Tibial nerve (tissue), 4 donors: ENCODE measurements at regions not wholly inside any gene's neighbourhood (a gene's known extent, or its start where the extent isn't known, plus 50 kb on each side); places are given as distances from the start of the nearest gene placed in this dataset.

Experiments
- DNase-seq, 2 donors: peaks; one replicate each; pipeline ENCODE4 v3.0.0-alpha.2; 2019; ENCODE audit warnings: low spot score in 2 of 2
- H3K27ac ChIP-seq, 4 donors: fragments of 200-600 bp; sonication (generic) in 3 of 4; one replicate each; pipeline ENCODE4 v1.5.1; 2017 to 2019; ENCODE audit warnings: mild to moderate bottlenecking in 1 of 4
- H3K27me3 ChIP-seq, 2 donors: fragments of 200-600 bp; sonication (generic) in 1 of 2; one replicate each; pipeline versions ENCODE4 v1.5.1 to v1.6.0; 2017 to 2019
- H3K36me3 ChIP-seq, 3 donors: fragments of 200-600 bp; sonication (generic); one replicate each; pipeline ENCODE4 v1.5.1; 2018 to 2019
- H3K4me1 ChIP-seq, 4 donors: fragments of 200-600 bp; sonication (generic) in 3 of 4; one replicate each; pipeline ENCODE4 v1.5.1; 2017 to 2019
- H3K4me3 ChIP-seq, 4 donors: fragments of 200-600 bp; sonication (generic) in 3 of 4; one replicate each; pipeline ENCODE4 v1.5.1; 2017 to 2019; ENCODE audit warnings: mild to moderate bottlenecking in 1 of 4, moderate library complexity in 1 of 4
- H3K9me3 ChIP-seq, 4 donors: fragments of 200-600 bp; sonication (generic) in 3 of 4; one replicate each; pipeline ENCODE4 v1.5.1; 2017 to 2019
- CTCF ChIP-seq, 5 experiments: fragments of 200-600 bp in 3 of 5; fragments of 450-650 bp in 2 of 5; sonication (generic) in 3 of 5; IDR thresholded peaks; one replicate each; pipeline ENCODE4 v1.5.1; 2016 to 2019; ENCODE audit warnings: antibody characterized with exemption in 5 of 5, mild to moderate bottlenecking in 3 of 5, moderate library complexity in 2 of 5
- EP300 ChIP-seq, 2 donors: sonication (generic); formaldehyde crosslinking; IDR thresholded peaks; one replicate each; pipeline ENCODE4 v1.6.1; 2017; ENCODE audit warnings: antibody characterized with exemption in 2 of 2, mild to moderate bottlenecking in 1 of 2
- POLR2A ChIP-seq, 2 donors: fragments of 450-650 bp; IDR thresholded peaks; one replicate each; pipeline ENCODE4 v1.6.1; 2017; ENCODE audit warnings: antibody characterized with exemption in 2 of 2, mild to moderate bottlenecking in 2 of 2, moderate library complexity in 2 of 2
- WGBS, 2 donors: methylation state at CpG; one replicate each; pipeline ENCODE4 v1.1.5; 2018; 5-methylcytosine and 5-hydroxymethylcytosine counted together

- no peak overlapping the region for H3K27ac ChIP-seq
- 10 to 11% methylated on average over 2 of the region's 2 CpGs for WGBS, 2 donors
Observed at GRCh38 chr2:49288902-49289700, 134.8 kb upstream of the FSHR start.

GRCh38 chr2:49288113-49288705 lies 133.9 kb upstream of the FSHR start:
- WGBS, 2 donors = 41 to 46% methylated on average over 3 of the region's 3 CpGs
- Histone ChIP-seq H3K4me3 (no peak overlapping the region), H3K9me3 (no peaks in the 10 kb centered on the region), H3K27me3 (no peaks in the 10 kb centered on the region), H3K4me1 (peaks cover 0 to 21% (median 0%) of the 10 kb centered on the region in 4 donors), H3K27ac (peak overlapping the region in 1 of 4 donors; percentile 37), H3K36me3 (no peaks in the 10 kb centered on the region)
- DNase-seq = no peak
- TF ChIP-seq CTCF (IDR thresholded peaks at IDR 0.05) (no peak), POLR2A (IDR thresholded peaks at IDR 0.05) (no peak), EP300 (IDR thresholded peaks at IDR 0.05) (no peak)

More at GRCh38 chr2:49288902-49289700, 134.8 kb upstream of the FSHR start:
- Histone ChIP-seq H3K4me1 (peaks cover 0 to 21% (median 0%) of the 10 kb centered on the region in 4 donors), H3K27me3 (no peaks in the 10 kb centered on the region), H3K4me3 (no peak overlapping the region), H3K36me3 (no peaks in the 10 kb centered on the region), H3K9me3 (no peaks in the 10 kb centered on the region)
- TF ChIP-seq CTCF (IDR thresholded peaks at IDR 0.05) (no peak), EP300 (IDR thresholded peaks at IDR 0.05) (no peak)
- no peak for DNase-seq

- no peak for DNase-seq
- Histone ChIP-seq H3K27me3 (no peaks in the 10 kb centered on the region), H3K4me3 (no peak overlapping the region), H3K4me1 (peaks cover 0 to 21% (median 0%) of the 10 kb centered on the region in 4 donors), H3K27ac (no peak overlapping the region), H3K9me3 (no peaks in the 10 kb centered on the region), H3K36me3 (no peaks in the 10 kb centered on the region)
- WGBS, 2 donors = 63 to 72% methylated on average over 3 of the region's 3 CpGs
- TF ChIP-seq CTCF (IDR thresholded peaks at IDR 0.05) (no peak), POLR2A (IDR thresholded peaks at IDR 0.05) (no peak), EP300 (IDR thresholded peaks at IDR 0.05) (no peak)
Observed at GRCh38 chr2:49286726-49287125, 132.4 kb upstream of the FSHR start.

GRCh38 chr2:49286045-49286444 lies 131.7 kb upstream of the FSHR start:
- Histone ChIP-seq H3K27ac (no peak overlapping the region), H3K4me1 (peaks cover 0 to 21% (median 0%) of the 10 kb centered on the region in 4 donors), H3K4me3 (no peak overlapping the region), H3K36me3 (no peaks in the 10 kb centered on the region), H3K27me3 (no peaks in the 10 kb centered on the region), H3K9me3 (no peaks in the 10 kb centered on the region)
- TF ChIP-seq EP300 (IDR thresholded peaks at IDR 0.05) = no peak
- no peak for TF ChIP-seq CTCF (IDR thresholded peaks at IDR 0.05)
- no peak for TF ChIP-seq POLR2A (IDR thresholded peaks at IDR 0.05)
- 75 to 76% methylated on average over 2 of the region's 2 CpGs for WGBS, 2 donors
- no peak for DNase-seq

- WGBS, 2 donors = 64 to 66% methylated on average over 1 of the region's 1 CpG
- no peaks in the 10 kb centered on the region for H3K27me3 ChIP-seq
- H3K4me3 ChIP-seq = no peak overlapping the region
- no peaks in the 10 kb centered on the region for H3K4me1 ChIP-seq
- H3K9me3 ChIP-seq = peaks cover 0 to 18% (median 1%) of the 10 kb centered on the region in 4 donors
- DNase-seq = no peak
- no peak overlapping the region for H3K27ac ChIP-seq
- TF ChIP-seq POLR2A (IDR thresholded peaks at IDR 0.05) (no peak), CTCF (IDR thresholded peaks at IDR 0.05) (no peak), EP300 (IDR thresholded peaks at IDR 0.05) (no peak)
- no peaks in the 10 kb centered on the region for H3K36me3 ChIP-seq
Observed at GRCh38 chr2:49278561-49278960, 124.2 kb upstream of the FSHR start.
